IMR-90 (cell line): ENCODE measurements at regions not wholly inside any gene's neighbourhood (a gene's known extent, or its start where the extent isn't known, plus 50 kb on each side); places are given as distances from the start of the nearest gene placed in this dataset.

Experiments
- ATAC-seq: fragments of 200-7000 bp; cut with Tn5 transposase; 2 replicates; pipeline ENCODE4 v1.9.1; 2020; ENCODE audit warnings: low read depth, mild to moderate bottlenecking, moderate library complexity
- BruUV-seq: library from RNA; stranded (reverse); fragments of 400-500 nt; replicated peaks from 2 replicates; lab custom pipeline; 2021; lab: Mats Ljungman, UMichigan
- CTCF ChIA-PET: fragments of 300-600 bp; formaldehyde crosslinking; extraction: SDS; loops from one replicate; lab custom pipeline; 2021; ENCODE audit warnings: antibody characterized with exemption; lab: Yijun Ruan, JAX
- POLR2A ChIA-PET: fragments of 300-600 bp; sonication (Branson Sonifier 250); formaldehyde crosslinking; loops from one replicate; lab custom pipeline; 2022; ENCODE audit warnings: antibody characterized with exemption; ENCODE audit not compliant: unreplicated experiment; lab: Charles Lee
- DNase-seq: peaks from one replicate; pipeline ENCODE4 v3.0.0; 2013
- H2AFZ ChIP-seq: replicated peaks from 2 replicates; pipeline ENCODE3; 2013; ENCODE audit warnings: low read length, mild to moderate bottlenecking; ENCODE audit not compliant: poor library complexity
- H2AK5ac ChIP-seq: 2 replicates; pipeline ENCODE4 v1.6.1; 2013; ENCODE audit warnings: low read depth, low read length, inconsistent platforms
- H2AK9ac ChIP-seq: replicated peaks from 2 replicates; pipeline ENCODE3; 2013; ENCODE audit warnings: mild to moderate bottlenecking, low read depth, low read length, moderate library complexity; ENCODE audit not compliant: poor library complexity
- H2BK120ac ChIP-seq: 2 replicates; pipeline ENCODE4 v1.6.1; 2013; ENCODE audit warnings: low read depth, low read length, inconsistent platforms
- H2BK15ac ChIP-seq: 3 replicates; pipeline ENCODE4 v1.6.1; 2013; ENCODE audit warnings: low read depth, low read length, inconsistent platforms
- H2BK20ac ChIP-seq: 2 replicates; pipeline ENCODE4 v1.6.1; 2013; ENCODE audit warnings: low read depth, mild to moderate bottlenecking, inconsistent platforms, low read length, moderate library complexity
- H2BK5ac ChIP-seq: 2 replicates; pipeline ENCODE4 v1.6.1; 2013; ENCODE audit warnings: mild to moderate bottlenecking, low read depth, low read length, inconsistent platforms; ENCODE audit not compliant: poor library complexity, severe bottlenecking
- H3K14ac ChIP-seq: replicated peaks from 2 replicates; pipeline ENCODE4 v1.6.1; 2013; ENCODE audit warnings: low read depth, low read length, inconsistent platforms
- H3K18ac ChIP-seq: 2 replicates; pipeline ENCODE4 v1.6.1; 2013; ENCODE audit warnings: low read depth, low read length, control low read depth
- H3K23ac ChIP-seq: 2 replicates; pipeline ENCODE4 v1.6.1; 2013; ENCODE audit warnings: low read depth, low read length, inconsistent platforms
- H3K27ac ChIP-seq: 2 replicates; pipeline ENCODE4 v1.5.1; 2013; ENCODE audit warnings: mild to moderate bottlenecking, control low read depth, low read length; ENCODE audit not compliant: insufficient read depth
- H3K27me3 ChIP-seq: 2 replicates; pipeline ENCODE4 v1.6.1; 2013; ENCODE audit warnings: low read length; ENCODE audit not compliant: control insufficient read depth, insufficient read depth
- H3K36me3 ChIP-seq: 2 replicates; pipeline ENCODE4 v1.6.1; 2013; ENCODE audit warnings: low read length, mixed read lengths; ENCODE audit not compliant: control insufficient read depth, insufficient read depth
- H3K4ac ChIP-seq: 2 replicates; pipeline ENCODE4 v1.6.1; 2013; ENCODE audit warnings: low read depth, low read length, inconsistent platforms
- H3K4me1 ChIP-seq: 2 replicates; pipeline ENCODE4 v1.6.1; 2013; ENCODE audit warnings: low read length, mixed read lengths; ENCODE audit not compliant: control insufficient read depth, insufficient read depth
- H3K4me2 ChIP-seq: 2 replicates; pipeline ENCODE4 v1.6.1; 2013; ENCODE audit warnings: low read depth, mild to moderate bottlenecking, control low read depth, low read length, moderate library complexity
- H3K4me3 ChIP-seq: 2 replicates; pipeline ENCODE4 v1.5.1; 2013; ENCODE audit warnings: low read depth, mild to moderate bottlenecking, control low read depth, low read length, moderate library complexity; ENCODE audit not compliant: insufficient read depth
- H3K56ac ChIP-seq: 2 replicates; pipeline ENCODE4 v1.6.1; 2013; ENCODE audit warnings: low read length, inconsistent platforms; ENCODE audit not compliant: insufficient read depth; ENCODE audit errors: extremely low read depth
- H3K79me1 ChIP-seq, 2 experiments: 2 replicates each; pipeline ENCODE4 v1.6.1; 2013; ENCODE audit warnings: low read length in 2 of 2, inconsistent platforms in 1 of 2, low read depth in 1 of 2
- H3K9ac ChIP-seq: 2 replicates; pipeline ENCODE4 v1.6.1; 2013; ENCODE audit warnings: low read depth, low read length, control low read depth
- H3K9me1 ChIP-seq: 2 replicates; pipeline ENCODE4 v1.6.1; 2013; ENCODE audit warnings: low read length, inconsistent platforms; ENCODE audit not compliant: insufficient read depth
- H3K9me3 ChIP-seq: 2 replicates; pipeline ENCODE4 v1.6.1; 2013; ENCODE audit warnings: low read length; ENCODE audit not compliant: control insufficient read depth, insufficient read depth
- H4K20me1 ChIP-seq: 2 replicates; pipeline ENCODE4 v1.6.1; 2013; ENCODE audit warnings: low read length, inconsistent platforms; ENCODE audit not compliant: insufficient read depth
- H4K5ac ChIP-seq: 2 replicates; pipeline ENCODE4 v1.6.1; 2013; ENCODE audit warnings: mild to moderate bottlenecking, low read depth, low read length, control low read depth
- H4K8ac ChIP-seq, 2 experiments: 2 replicates each; pipeline ENCODE4 v1.6.1; 2013; ENCODE audit warnings: low read depth in 2 of 2, low read length in 2 of 2, control low read depth in 1 of 2, inconsistent platforms in 1 of 2
- H4K91ac ChIP-seq: 2 replicates; pipeline ENCODE4 v1.6.1; 2013; ENCODE audit warnings: low read depth, low read length, inconsistent platforms; ENCODE audit not compliant: insufficient read depth
- FOS ChIP-seq: fragments of 150-350 bp; IDR thresholded peaks from 2 replicates; pipeline ENCODE4 v1.6.1; 2016; ENCODE audit warnings: low read depth, low read length
- MAFK ChIP-seq: IDR thresholded peaks from 2 replicates; pipeline ENCODE4 v1.6.1; 2012; ENCODE audit warnings: low read depth, low read length, improper control_type of control experiment
- MXI1 ChIP-seq: IDR thresholded peaks from 2 replicates; pipeline ENCODE4 v1.6.1; 2012; ENCODE audit warnings: low read depth, mild to moderate bottlenecking, low read length, moderate library complexity, borderline replicate concordance
- NFE2L2 ChIP-seq: fragments of 150-350 bp; IDR thresholded peaks from 2 replicates; pipeline ENCODE4 v1.6.1; 2016; ENCODE audit warnings: low read depth, mild to moderate bottlenecking, low read length
- POLR2A ChIP-seq: IDR thresholded peaks from 2 replicates; pipeline ENCODE4 v1.6.1; 2012; ENCODE audit warnings: mild to moderate bottlenecking, low read depth, low read length
- RAD21 ChIP-seq: IDR thresholded peaks from 2 replicates; pipeline ENCODE4 v1.6.1; 2012; ENCODE audit warnings: low read length, improper control_type of control experiment
- RFX5 ChIP-seq: IDR thresholded peaks from 2 replicates; pipeline ENCODE4 v1.8.0; 2012; ENCODE audit warnings: low read depth, mild to moderate bottlenecking, low read length, moderate library complexity
- WGBS, 2 experiments: methylation state at CpG; one replicate each; pipeline versions ENCODE4 v1.1.5 to v1.1.7; 2013; ENCODE audit warnings: missing lambda C conversion rate in 2 of 2; ENCODE audit not compliant: insufficient read length in 1 of 2; ENCODE audit errors: extremely low coverage in 2 of 2; 5-methylcytosine and 5-hydroxymethylcytosine counted together
- dilution Hi-C: fragments of 300-500 bp; cut with HindIII; formaldehyde crosslinking; loops from one replicate; pipeline ENCODE4 v1.14.3; 2018; ENCODE audit warnings: low sequenced_read_pairs; ENCODE audit not compliant: unreplicated experiment
- in situ Hi-C: fragments of 300-500 bp; cut with MboI; formaldehyde crosslinking; loops from 3 replicates; pipeline ENCODE4 v1.14.3; 2019; ENCODE audit warnings: low sequenced_read_pairs, inconsistent platforms, mixed read lengths
- intact Hi-C: fragments of 100-400 bp; cut with micrococcal nuclease; formaldehyde crosslinking; loops from 2 replicates; pipeline ENCODE4 v1.10.0; 2022
- TF ChIP-seq, protein P1 (sequence below): conservative IDR thresholded peaks from 2 replicates; pipeline ENCODE4 v1.5.1; 2012; ENCODE audit warnings: mild to moderate bottlenecking, low read depth, low read length, improper control_type of control experiment

DNA sequence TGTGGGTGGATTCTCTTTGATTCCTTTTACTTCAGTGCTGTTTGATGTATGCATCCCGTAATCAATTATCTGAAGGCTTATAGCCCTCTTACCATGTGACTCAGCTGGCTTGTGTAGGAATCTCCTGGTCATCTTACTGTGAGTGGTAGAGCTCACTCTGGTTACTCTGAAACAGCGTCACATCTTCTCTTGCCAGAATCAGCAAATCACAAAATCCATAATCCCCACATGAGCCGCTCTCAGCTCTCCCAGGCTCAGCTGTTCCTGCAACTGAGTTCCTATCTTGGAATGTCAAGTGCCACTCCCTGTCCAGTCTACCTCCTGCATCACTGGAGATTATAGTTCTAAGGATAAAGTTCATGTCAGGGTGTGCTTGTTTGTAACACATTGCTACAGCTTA, 278.0 kb downstream of the FBXO8 start:
- 60% methylated on average over 1 of the region's 3 CpGs; no CpG with 5 or more reads in 1 of the 2 experiments for WGBS, 2 experiments
- H4K20me1 ChIP-seq = no peaks in the 10 kb centered on the region
- no peak overlapping the region for H4K8ac ChIP-seq
- H3K56ac ChIP-seq = no peak overlapping the region
- ChIA-PET CTCF (no interaction called here), POLR2A (no interaction called here)
- H2BK5ac ChIP-seq = no peak overlapping the region
- BruUV-seq = no TSS peak
- intact Hi-C loops (no loop called here), in situ Hi-C loops (no loop called here), dilution Hi-C loops (no loop called here)
- H3K14ac ChIP-seq = no peak overlapping the region
- no peak overlapping the region for H2AFZ ChIP-seq
- no peaks in the 10 kb centered on the region for H3K4me1 ChIP-seq
- H3K79me1 ChIP-seq = no peaks in the 10 kb centered on the region
- no peak overlapping the region for H3K4me2 ChIP-seq
- H3K36me3 ChIP-seq = no peaks in the 10 kb centered on the region
- H4K91ac ChIP-seq = no peak overlapping the region
- TF ChIP-seq MXI1 = no peak
- TF ChIP-seq, protein P1, sequence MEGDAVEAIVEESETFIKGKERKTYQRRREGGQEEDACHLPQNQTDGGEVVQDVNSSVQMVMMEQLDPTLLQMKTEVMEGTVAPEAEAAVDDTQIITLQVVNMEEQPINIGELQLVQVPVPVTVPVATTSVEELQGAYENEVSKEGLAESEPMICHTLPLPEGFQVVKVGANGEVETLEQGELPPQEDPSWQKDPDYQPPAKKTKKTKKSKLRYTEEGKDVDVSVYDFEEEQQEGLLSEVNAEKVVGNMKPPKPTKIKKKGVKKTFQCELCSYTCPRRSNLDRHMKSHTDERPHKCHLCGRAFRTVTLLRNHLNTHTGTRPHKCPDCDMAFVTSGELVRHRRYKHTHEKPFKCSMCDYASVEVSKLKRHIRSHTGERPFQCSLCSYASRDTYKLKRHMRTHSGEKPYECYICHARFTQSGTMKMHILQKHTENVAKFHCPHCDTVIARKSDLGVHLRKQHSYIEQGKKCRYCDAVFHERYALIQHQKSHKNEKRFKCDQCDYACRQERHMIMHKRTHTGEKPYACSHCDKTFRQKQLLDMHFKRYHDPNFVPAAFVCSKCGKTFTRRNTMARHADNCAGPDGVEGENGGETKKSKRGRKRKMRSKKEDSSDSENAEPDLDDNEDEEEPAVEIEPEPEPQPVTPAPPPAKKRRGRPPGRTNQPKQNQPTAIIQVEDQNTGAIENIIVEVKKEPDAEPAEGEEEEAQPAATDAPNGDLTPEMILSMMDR = no peak
- TF ChIP-seq FOS = no peak
- no peak for TF ChIP-seq RAD21
- no peak for TF ChIP-seq MAFK
- TF ChIP-seq POLR2A = no peak
- no peak for TF ChIP-seq RFX5
- TF ChIP-seq NFE2L2 = no peak
- no peak overlapping the region for H3K4me3 ChIP-seq
- H2AK5ac ChIP-seq = no peak overlapping the region
- DNase-seq (no peak), ATAC-seq (no peak)
- no peak overlapping the region for H2BK120ac ChIP-seq
- H3K9ac ChIP-seq = no peak overlapping the region
- H3K27ac ChIP-seq = no peak overlapping the region
- no peak overlapping the region for H3K18ac ChIP-seq
- H3K27me3 ChIP-seq = 0 out of 2 replicates have a peak, but pooled peaks cover 2% of the 10 kb centered on the region
- no peak overlapping the region for H4K5ac ChIP-seq
- H3K9me3 ChIP-seq = no peaks in the 10 kb centered on the region
- no peak overlapping the region for H3K23ac ChIP-seq
- H2BK20ac ChIP-seq = no peak overlapping the region
- no peak overlapping the region for H3K4ac ChIP-seq
- no peak overlapping the region for H2BK15ac ChIP-seq
- H2AK9ac ChIP-seq = no peak overlapping the region
- no peaks in the 10 kb centered on the region; the same call in 1 of the 2 replicates for H3K9me1 ChIP-seq
